ENCODE measurements at regions not wholly inside any gene's neighbourhood (a gene's known extent, or its start where the extent isn't known, plus 50 kb on each side); places are given as distances from the start of the nearest gene placed in this dataset.
"Not testable (repeated sequence)": the region's sequence is repeated elsewhere in the genome, so short reads cannot be mapped to it uniquely, and the experiment has no call there.

GRCh38 chr16:61421111-61421510 lies 615.1 kb downstream of the CDH8 start:
- no peak for TF ChIP-seq POLR2A (IDR thresholded peaks at IDR 0.05; ENCODE audit: low read depth, low read length)

GRCh38 chr16:61419791-61420190 lies 616.4 kb downstream of the CDH8 start:
- TF ChIP-seq POLR2A (IDR thresholded peaks at IDR 0.05; ENCODE audit: low read depth, low read length) (no peak), POLR2AphosphoS5 (IDR thresholded peaks at IDR 0.05; ENCODE audit: low read depth, low read length) (no peak), TAF1 (IDR thresholded peaks at IDR 0.05; ENCODE audit: borderline replicate concordance, low read depth, low read length) (no peak)
- no peak for DNase-seq (ENCODE audit: insufficient read length)
- no peak for FAIRE-seq

More at GRCh38 chr16:61421111-61421510, 615.1 kb downstream of the CDH8 start:
- FAIRE-seq (no peak), DNase-seq (ENCODE audit: insufficient read length) (no peak)

GRCh38 chr16:61418802-61419201 lies 617.4 kb downstream of the CDH8 start:
- not testable (repeated sequence) for FAIRE-seq; DNase-seq (ENCODE audit: insufficient read length)

- no peak for TF ChIP-seq POLR2AphosphoS5 (IDR thresholded peaks at IDR 0.05; ENCODE audit: low read depth, low read length)
- TF ChIP-seq POLR2A (IDR thresholded peaks at IDR 0.05; ENCODE audit: low read depth, low read length), result no peak
- TF ChIP-seq TAF1 (IDR thresholded peaks at IDR 0.05; ENCODE audit: borderline replicate concordance, low read depth, low read length), result no peak
- FAIRE-seq (no peak), DNase-seq (ENCODE audit: insufficient read length) (no peak)
Observed at GRCh38 chr16:61415126-61415525, 621.1 kb downstream of the CDH8 start.

GRCh38 chr16:61413021-61413420 lies 623.2 kb downstream of the CDH8 start:
- FAIRE-seq, result no peak
- TF ChIP-seq TAF1 (IDR thresholded peaks at IDR 0.05; ENCODE audit: borderline replicate concordance, low read depth, low read length) (no peak), POLR2A (IDR thresholded peaks at IDR 0.05; ENCODE audit: low read depth, low read length) (no peak)
- no peak for DNase-seq (ENCODE audit: insufficient read length)

GRCh38 chr16:61412562-61412961 lies 623.7 kb downstream of the CDH8 start:
- FAIRE-seq (no peak), DNase-seq (ENCODE audit: insufficient read length) (no peak)
- no peak for TF ChIP-seq POLR2A (IDR thresholded peaks at IDR 0.05; ENCODE audit: low read depth, low read length)
- no peak for TF ChIP-seq POLR2AphosphoS5 (IDR thresholded peaks at IDR 0.05; ENCODE audit: low read depth, low read length)
- TF ChIP-seq TAF1 (IDR thresholded peaks at IDR 0.05; ENCODE audit: borderline replicate concordance, low read depth, low read length), result no peak

GRCh38 chr16:61409604-61410003 lies 626.6 kb downstream of the CDH8 start:
- FAIRE-seq, result no peak
- no peak for DNase-seq (ENCODE audit: insufficient read length)
- no peak for TF ChIP-seq POLR2AphosphoS5 (IDR thresholded peaks at IDR 0.05; ENCODE audit: low read depth, low read length)
- no peak for TF ChIP-seq TAF1 (IDR thresholded peaks at IDR 0.05; ENCODE audit: borderline replicate concordance, low read depth, low read length)
- no peak for TF ChIP-seq POLR2A (IDR thresholded peaks at IDR 0.05; ENCODE audit: low read depth, low read length)

GRCh38 chr16:61403386-61403785 lies 632.9 kb downstream of the CDH8 start:
- FAIRE-seq (no peak), DNase-seq (ENCODE audit: insufficient read length) (no peak)
- TF ChIP-seq POLR2A (IDR thresholded peaks at IDR 0.05; ENCODE audit: low read depth, low read length), result no peak
- no peak for TF ChIP-seq POLR2AphosphoS5 (IDR thresholded peaks at IDR 0.05; ENCODE audit: low read depth, low read length)
- no peak for TF ChIP-seq TAF1 (IDR thresholded peaks at IDR 0.05; ENCODE audit: borderline replicate concordance, low read depth, low read length)

- DNase-seq (ENCODE audit: insufficient read length) (no peak), FAIRE-seq (no peak)
- no peak for TF ChIP-seq TAF1 (IDR thresholded peaks at IDR 0.05; ENCODE audit: borderline replicate concordance, low read depth, low read length)
- no peak for TF ChIP-seq POLR2A (IDR thresholded peaks at IDR 0.05; ENCODE audit: low read depth, low read length)
- no peak for TF ChIP-seq POLR2AphosphoS5 (IDR thresholded peaks at IDR 0.05; ENCODE audit: low read depth, low read length)
Observed at GRCh38 chr16:61391896-61392295, 644.3 kb downstream of the CDH8 start.

- DNase-seq (ENCODE audit: insufficient read length), result no peak
- no peak for FAIRE-seq
- no peak for TF ChIP-seq POLR2A (IDR thresholded peaks at IDR 0.05; ENCODE audit: low read depth, low read length)
- TF ChIP-seq POLR2AphosphoS5 (IDR thresholded peaks at IDR 0.05; ENCODE audit: low read depth, low read length), result no peak
- TF ChIP-seq TAF1 (IDR thresholded peaks at IDR 0.05; ENCODE audit: borderline replicate concordance, low read depth, low read length), result no peak
Observed at GRCh38 chr16:61390965-61391637, 645.1 kb downstream of the CDH8 start.

- DNase-seq (ENCODE audit: insufficient read length), result no peak
- FAIRE-seq, result no peak
- TF ChIP-seq POLR2A (IDR thresholded peaks at IDR 0.05; ENCODE audit: low read depth, low read length), result no peak
- TF ChIP-seq TAF1 (IDR thresholded peaks at IDR 0.05; ENCODE audit: borderline replicate concordance, low read depth, low read length), result no peak
- TF ChIP-seq POLR2AphosphoS5 (IDR thresholded peaks at IDR 0.05; ENCODE audit: low read depth, low read length), result no peak
Observed at GRCh38 chr16:61385392-61386071, 650.7 kb downstream of the CDH8 start.

GRCh38 chr16:61382435-61382834 lies 653.8 kb downstream of the CDH8 start:
- DNase-seq (ENCODE audit: insufficient read length), result no peak
- FAIRE-seq, result no peak
- TF ChIP-seq POLR2A (IDR thresholded peaks at IDR 0.05; ENCODE audit: low read depth, low read length) (no peak), POLR2AphosphoS5 (IDR thresholded peaks at IDR 0.05; ENCODE audit: low read depth, low read length) (no peak), TAF1 (IDR thresholded peaks at IDR 0.05; ENCODE audit: borderline replicate concordance, low read depth, low read length) (no peak)

Data from GM12892 (cell line).